ENCODE measurements at regions not wholly inside any gene's neighbourhood (a gene's known extent, or its start where the extent isn't known, plus 50 kb on each side); places are given as distances from the start of the nearest gene placed in this dataset.

DNA sequence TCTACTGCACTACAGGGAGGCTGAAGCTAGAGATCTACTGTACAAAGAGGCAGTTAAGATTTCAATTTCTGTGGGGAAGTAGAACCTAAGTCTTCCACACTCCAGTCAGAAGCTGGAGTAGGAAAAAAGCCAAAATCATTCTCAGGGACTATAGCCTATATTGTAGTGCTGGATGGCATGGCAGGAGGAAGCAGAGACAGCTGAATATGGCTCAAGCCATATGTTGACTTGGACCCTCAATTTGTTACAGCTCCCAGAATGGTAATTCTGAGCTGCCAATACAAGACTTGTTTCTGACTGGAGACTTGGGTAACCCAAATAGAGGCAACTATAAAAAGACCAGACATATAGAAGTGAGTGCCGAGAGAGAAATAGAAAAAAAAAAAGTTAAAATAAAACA, 200.6 kb downstream of the PTBP2 start:
- peaks cover 17% of the 10 kb centered on the region for H3K9me3 ChIP-seq
- ATAC-seq (no peak), DNase-seq (no peak)
- no peak overlapping the region for H3K4me3 ChIP-seq
- no peak overlapping the region for H3K27ac ChIP-seq
- intact Hi-C loops (cut with DNase I) = no loop called here
- H3K4me1 ChIP-seq = no peaks in the 10 kb centered on the region
- TF ChIP-seq, protein P1, sequence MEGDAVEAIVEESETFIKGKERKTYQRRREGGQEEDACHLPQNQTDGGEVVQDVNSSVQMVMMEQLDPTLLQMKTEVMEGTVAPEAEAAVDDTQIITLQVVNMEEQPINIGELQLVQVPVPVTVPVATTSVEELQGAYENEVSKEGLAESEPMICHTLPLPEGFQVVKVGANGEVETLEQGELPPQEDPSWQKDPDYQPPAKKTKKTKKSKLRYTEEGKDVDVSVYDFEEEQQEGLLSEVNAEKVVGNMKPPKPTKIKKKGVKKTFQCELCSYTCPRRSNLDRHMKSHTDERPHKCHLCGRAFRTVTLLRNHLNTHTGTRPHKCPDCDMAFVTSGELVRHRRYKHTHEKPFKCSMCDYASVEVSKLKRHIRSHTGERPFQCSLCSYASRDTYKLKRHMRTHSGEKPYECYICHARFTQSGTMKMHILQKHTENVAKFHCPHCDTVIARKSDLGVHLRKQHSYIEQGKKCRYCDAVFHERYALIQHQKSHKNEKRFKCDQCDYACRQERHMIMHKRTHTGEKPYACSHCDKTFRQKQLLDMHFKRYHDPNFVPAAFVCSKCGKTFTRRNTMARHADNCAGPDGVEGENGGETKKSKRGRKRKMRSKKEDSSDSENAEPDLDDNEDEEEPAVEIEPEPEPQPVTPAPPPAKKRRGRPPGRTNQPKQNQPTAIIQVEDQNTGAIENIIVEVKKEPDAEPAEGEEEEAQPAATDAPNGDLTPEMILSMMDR (IDR thresholded peaks at IDR 0.05) = no peak
- no peaks in the 10 kb centered on the region for H3K27me3 ChIP-seq (ENCODE audit: low read depth)
- H3K36me3 ChIP-seq = no peaks in the 10 kb centered on the region

GRCh38 chr1:96923753-96924152, 202.2 kb downstream of the PTBP2 start:
- H3K36me3 ChIP-seq = no peaks in the 10 kb centered on the region
- H3K4me3 ChIP-seq = no peak overlapping the region
- no peak for DNase-seq
- H3K27ac ChIP-seq = no peak overlapping the region
- intact Hi-C loops (cut with DNase I) = no loop called here
- peaks cover 17% of the 10 kb centered on the region for H3K9me3 ChIP-seq
- H3K4me1 ChIP-seq = no peaks in the 10 kb centered on the region
- no peaks in the 10 kb centered on the region for H3K27me3 ChIP-seq (ENCODE audit: low read depth)
- no peak for ATAC-seq
- TF ChIP-seq, protein P1 (IDR thresholded peaks at IDR 0.05) = no peak

DNA sequence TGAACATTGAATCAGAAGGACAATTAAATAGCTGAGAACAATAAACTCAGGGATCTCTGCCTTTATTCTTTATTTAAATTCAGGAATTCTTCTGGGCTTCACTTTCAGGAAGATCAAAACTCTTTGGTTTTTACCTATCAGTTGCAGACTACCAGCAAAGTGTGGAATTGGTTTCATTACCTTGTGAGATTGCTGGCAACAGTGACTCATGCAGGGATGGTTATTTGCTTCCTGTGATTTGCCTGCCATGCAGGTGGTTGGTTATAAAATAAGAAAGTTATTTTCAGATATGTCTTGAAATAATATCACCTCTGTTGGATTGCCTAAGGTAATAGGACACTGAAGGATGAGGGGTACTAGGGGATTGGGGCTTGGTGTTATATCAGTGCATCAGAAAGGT, 204.6 kb downstream of the PTBP2 start:
- intact Hi-C loops (cut with DNase I) = no loop called here
- ATAC-seq (no peak), DNase-seq (no peak)
- H3K36me3 ChIP-seq = no peaks in the 10 kb centered on the region
- H3K27ac ChIP-seq = no peak overlapping the region
- H3K9me3 ChIP-seq = peaks cover 17% of the 10 kb centered on the region
- TF ChIP-seq, protein P1 (IDR thresholded peaks at IDR 0.05) = no peak
- H3K4me3 ChIP-seq = no peak overlapping the region
- no peaks in the 10 kb centered on the region for H3K27me3 ChIP-seq (ENCODE audit: low read depth)
- no peaks in the 10 kb centered on the region for H3K4me1 ChIP-seq

DNA sequence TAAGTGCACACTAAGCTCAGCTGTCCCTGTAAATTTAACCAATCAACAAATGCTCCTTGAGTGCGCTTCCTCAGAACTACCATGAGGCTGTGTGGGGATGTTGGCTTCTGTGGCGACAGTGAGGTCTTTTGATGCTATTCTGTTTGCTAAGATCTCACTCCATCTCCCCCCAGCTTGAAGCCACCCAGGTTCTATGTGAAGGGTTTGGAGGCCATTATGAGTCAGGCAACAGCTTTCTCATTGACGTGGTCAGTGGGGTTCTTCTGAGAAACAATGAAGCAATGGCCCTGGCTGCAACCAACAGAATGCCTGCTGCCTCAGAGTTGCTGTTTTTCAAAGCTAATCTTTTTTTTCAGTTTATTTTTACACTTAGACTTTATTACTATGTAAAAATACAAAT, 205.5 kb downstream of the PTBP2 start:
- H3K4me3 ChIP-seq = no peak overlapping the region
- TF ChIP-seq, protein P1 (IDR thresholded peaks at IDR 0.05) = no peak
- no peaks in the 10 kb centered on the region for H3K36me3 ChIP-seq
- no peak for DNase-seq
- no peak for ATAC-seq
- no peaks in the 10 kb centered on the region for H3K4me1 ChIP-seq
- intact Hi-C loops (cut with DNase I) = no loop called here
- no peaks in the 10 kb centered on the region for H3K27me3 ChIP-seq (ENCODE audit: low read depth)
- H3K27ac ChIP-seq = no peak overlapping the region
- H3K9me3 ChIP-seq = peaks cover 17% of the 10 kb centered on the region

DNA sequence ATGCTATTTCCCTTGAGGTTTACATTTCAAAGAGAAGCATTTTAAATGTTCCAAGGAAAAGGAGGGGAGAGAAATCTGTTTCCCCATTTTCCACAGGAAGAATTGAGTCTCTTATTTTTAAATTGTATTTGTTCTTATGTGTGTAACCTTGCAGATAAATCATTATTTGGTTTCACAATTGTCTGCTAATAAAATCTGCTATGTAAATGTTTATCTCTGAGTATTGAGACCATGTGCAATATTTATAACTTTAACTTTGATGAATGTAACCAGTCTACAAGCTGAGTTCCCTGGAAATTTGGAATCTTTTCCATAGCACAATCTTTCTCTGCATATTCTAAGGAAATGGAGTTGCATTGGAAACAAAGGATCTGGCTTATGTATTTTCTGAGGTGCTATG, 209.6 kb downstream of the PTBP2 start:
- H3K4me3 ChIP-seq = no peak overlapping the region
- intact Hi-C loops (cut with DNase I) = no loop called here
- no peaks in the 10 kb centered on the region for H3K9me3 ChIP-seq
- no peaks in the 10 kb centered on the region for H3K27me3 ChIP-seq (ENCODE audit: low read depth)
- H3K4me1 ChIP-seq = no peaks in the 10 kb centered on the region
- no peak overlapping the region for H3K27ac ChIP-seq
- DNase-seq (no peak), ATAC-seq (no peak)
- TF ChIP-seq, protein P1 (IDR thresholded peaks at IDR 0.05) = no peak
- H3K36me3 ChIP-seq = no peaks in the 10 kb centered on the region

GRCh38 chr1:96934282-96934681, 212.7 kb downstream of the PTBP2 start:
- no peak for ATAC-seq
- no peaks in the 10 kb centered on the region for H3K4me1 ChIP-seq
- intact Hi-C loops (cut with DNase I) = no loop called here

More at GRCh38 chr1:96934282-96934681, 212.7 kb downstream of the PTBP2 start:
- Histone ChIP-seq H3K4me3 (no peak overlapping the region), H3K9me3 (no peaks in the 10 kb centered on the region), H3K27me3 (ENCODE audit: low read depth) (no peaks in the 10 kb centered on the region), H3K36me3 (no peaks in the 10 kb centered on the region), H3K27ac (no peak overlapping the region)
- DNase-seq = no peak
- TF ChIP-seq, protein P1 (IDR thresholded peaks at IDR 0.05) = no peak

Data from lower lobe of right lung (tissue), 2 donors.